K562 (cell line): ENCODE measurements at regions not wholly inside any gene's neighbourhood (a gene's known extent, or its start where the extent isn't known, plus 50 kb on each side); places are given as distances from the start of the nearest gene placed in this dataset.

ENCODE experiments used
- ATAC-seq: fragments of 200-7000 bp; cut with Tn5 transposase; 3 replicates; pipeline ENCODE4 v1.9.1; 2020; ENCODE audit warnings: moderate library complexity
- BruUV-seq: library from RNA; stranded (reverse); fragments of 400-500 nt; replicated peaks from 2 replicates; lab custom pipeline; 2021; lab: Mats Ljungman, UMichigan
- CTCF ChIA-PET: fragments of 300-600 bp; formaldehyde crosslinking; extraction: SDS; loops from one replicate; lab custom pipeline; 2021; ENCODE audit warnings: low intra/inter-chr PET ratio; lab: Yijun Ruan, JAX
- POLR2A ChIA-PET: fragments of 300-600, 350-650 bp; sonication (Branson Sonifier 250); formaldehyde crosslinking; extraction: SDS; loops from one replicate; lab custom pipeline; 2021; ENCODE audit warnings: antibody characterized with exemption, inconsistent platforms; lab: Yijun Ruan, JAX
- DNase-seq, 4 experiments: peaks; one replicate each; pipeline versions ENCODE4 v3.0.0 to v3.0.0-alpha.2; 2011 to 2018; ENCODE audit warnings: low spot score in 3 of 4, mixed read lengths in 3 of 4; ENCODE audit errors: extremely low read depth in 1 of 4
- FAIRE-seq: peaks from 2 replicates; lab custom pipeline; 2011; peaks lifted over from hg19 to GRCh38; lab: Jason Lieb, UNC
- H2AFZ ChIP-seq: 2 replicates; pipeline ENCODE4 v1.6.0; 2011; ENCODE audit warnings: low read depth, low read length, control low read depth, inconsistent platforms
- H3K27ac ChIP-seq: fragments of 200-600 bp; 3 replicates; pipeline ENCODE4 v1.8.0; 2011; ENCODE audit warnings: low read depth, mild to moderate bottlenecking, control low read depth, inconsistent platforms, low read length, moderate library complexity, mixed read lengths; ENCODE audit errors: extremely low read depth
- H3K27me3 ChIP-seq, 2 experiments: fragments of 300-600 bp in 1 of 2; 2 replicates in 1 of 2; 3 replicates in 1 of 2; pipeline versions ENCODE4 v1.6.0 to v1.8.0; 2011; ENCODE audit warnings: inconsistent platforms in 2 of 2, low read length in 2 of 2, mild to moderate bottlenecking in 1 of 2, mixed read lengths in 1 of 2, moderate library complexity in 1 of 2; ENCODE audit not compliant: control insufficient read depth in 2 of 2, insufficient read depth in 2 of 2
- H3K36me3 ChIP-seq: fragments of 300-600 bp; 3 replicates; pipeline ENCODE4 v1.8.0; 2011; ENCODE audit warnings: mild to moderate bottlenecking, low read length, inconsistent platforms; ENCODE audit not compliant: control insufficient read depth, insufficient read depth
- H3K4me1 ChIP-seq, 2 experiments: fragments of 200-600 bp in 1 of 2; replicated peaks in 1 of 2; 2 replicates in 1 of 2; 3 replicates in 1 of 2; pipeline versions ENCODE4 v1.5.1 to v1.8.0; 2011; ENCODE audit warnings: inconsistent platforms in 2 of 2, low read length in 2 of 2, mild to moderate bottlenecking in 1 of 2, mixed read lengths in 1 of 2, moderate library complexity in 1 of 2; ENCODE audit not compliant: control insufficient read depth in 2 of 2, insufficient read depth in 2 of 2
- H3K4me2 ChIP-seq: 2 replicates; pipeline ENCODE4 v1.6.1; 2011; ENCODE audit warnings: low read length, control low read depth, inconsistent platforms, mixed read lengths; ENCODE audit not compliant: insufficient read depth
- H3K4me3 ChIP-seq: fragments of 200-600 bp; sonication (generic), shearing (Covaris generic); 2 replicates; pipeline ENCODE4 v1.5.1; 2016; ENCODE audit warnings: control low read depth, inconsistent platforms
- H3K79me2 ChIP-seq: fragments of 200-600 bp; 3 replicates; pipeline ENCODE4 v1.8.0; 2011; ENCODE audit warnings: low read length, inconsistent platforms; ENCODE audit not compliant: control insufficient read depth, insufficient read depth
- H3K9ac ChIP-seq, 2 experiments: 2 replicates each; pipeline versions ENCODE4 v1.6.0 to v1.6.1; 2011; ENCODE audit warnings: low read depth in 2 of 2, low read length in 2 of 2, control low read depth in 1 of 2, inconsistent platforms in 1 of 2, mild to moderate bottlenecking in 1 of 2, mixed read lengths in 1 of 2; ENCODE audit not compliant: insufficient read depth in 1 of 2
- H3K9me1 ChIP-seq: one replicate; pipeline ENCODE4 v1.6.0; 2011; ENCODE audit warnings: inconsistent platforms, mild to moderate bottlenecking, low read length, moderate library complexity; ENCODE audit not compliant: control insufficient read depth, insufficient read depth
- H3K9me3 ChIP-seq: replicated peaks from 2 replicates; pipeline ENCODE4 v1.5.1; 2011; ENCODE audit warnings: low read depth, low read length, inconsistent platforms; ENCODE audit not compliant: control insufficient read depth, insufficient read depth
- H4K20me1 ChIP-seq: replicated peaks from 2 replicates; pipeline ENCODE4 v1.6.1; 2011; ENCODE audit warnings: low read length, inconsistent platforms, mixed read lengths; ENCODE audit not compliant: control insufficient read depth, insufficient read depth
- CBX2 ChIP-seq: fragments of 200-600 bp; sonication (generic); IDR thresholded peaks from one replicate; pipeline ENCODE4 v1.6.1; 2012; ENCODE audit warnings: mild to moderate bottlenecking, low read length, inconsistent platforms; ENCODE audit not compliant: insufficient read depth, poor library complexity, severe bottlenecking
- ETV5 ChIP-seq: sonication (generic); formaldehyde crosslinking; IDR thresholded peaks from 2 replicates; pipeline ENCODE4 v1.4.0; 2020; ENCODE audit warnings: low read depth, mild to moderate bottlenecking, missing genetic modification reagents
- HNRNPUL1 ChIP-seq: fragments of 200-400 bp; formaldehyde crosslinking; IDR thresholded peaks from 2 replicates; pipeline ENCODE4 v1.6.1; 2017; ENCODE audit warnings: low read length
- KAT7 ChIP-seq: sonication (generic); formaldehyde crosslinking; IDR thresholded peaks from 2 replicates; pipeline ENCODE4 v1.8.0; 2022; ENCODE audit warnings: missing genetic modification reagents, mild to moderate bottlenecking, borderline replicate concordance
- MAFF ChIP-seq: IDR thresholded peaks from 2 replicates; pipeline ENCODE4 v1.6.1; 2012; ENCODE audit warnings: low read length, improper control_type of control experiment
- NFXL1 ChIP-seq: fragments of 450-650 bp; formaldehyde crosslinking; IDR thresholded peaks from 2 replicates; pipeline ENCODE4 v1.4.0; 2021; ENCODE audit warnings: mild to moderate bottlenecking
- NR1H2 ChIP-seq: sonication (generic); formaldehyde crosslinking; IDR thresholded peaks from 2 replicates; pipeline ENCODE4 v1.4.0; 2020; ENCODE audit warnings: mild to moderate bottlenecking, missing genetic modification reagents
- OTX1 ChIP-seq: fragments of 450-650 bp; formaldehyde crosslinking; IDR thresholded peaks from 2 replicates; pipeline ENCODE4 v1.4.0; 2022; ENCODE audit warnings: mild to moderate bottlenecking
- RUNX1 ChIP-seq: sonication (generic); IDR thresholded peaks from 2 replicates; pipeline ENCODE4 v1.6.1; 2016; ENCODE audit warnings: antibody characterized with exemption, low read depth
- SRSF1 ChIP-seq: fragments of 200-400 bp; formaldehyde crosslinking; IDR thresholded peaks from 2 replicates; pipeline ENCODE4 v1.6.1; 2017; ENCODE audit warnings: mild to moderate bottlenecking, low read depth, low read length, moderate library complexity
- TFAM ChIP-seq: fragments of 250-450 bp; sonication (Bioruptor Pico); conservative IDR thresholded peaks from 2 replicates; pipeline ENCODE4 v1.5.0; 2021; ENCODE audit warnings: mild to moderate bottlenecking, moderate library complexity
- ZNF263 ChIP-seq: sonication (generic); formaldehyde crosslinking; IDR thresholded peaks from 2 replicates; pipeline ENCODE4 v1.8.0; 2022; ENCODE audit warnings: mild to moderate bottlenecking, missing genetic modification reagents, borderline replicate concordance
- ZNF282 ChIP-seq: sonication (generic); formaldehyde crosslinking; IDR thresholded peaks from 2 replicates; pipeline ENCODE4 v1.8.1; 2023; ENCODE audit warnings: missing genetic modification reagents
- ZNF589 ChIP-seq: fragments of 200-800 bp; sonication (Bioruptor generic); IDR thresholded peaks from 2 replicates; pipeline ENCODE4 v1.6.1; 2016; ENCODE audit warnings: low read depth, missing genetic modification characterization, missing compliant biosample characterization
- ZSCAN29 ChIP-seq: fragments of 450-650 bp; IDR thresholded peaks from 2 replicates; pipeline ENCODE4 v1.6.1; 2017
- WGBS: fragments of 100-300 bp; shearing (Covaris generic); methylation state at CpG from one replicate; pipeline ENCODE4 v1.1.6; 2016; ENCODE audit warnings: low coverage, mixed read lengths; ENCODE audit not compliant: insufficient coverage; ENCODE audit errors: missing lambda C conversion rate; 5-methylcytosine and 5-hydroxymethylcytosine counted together
- in situ Hi-C: fragments of 300-500 bp; cut with MboI; formaldehyde crosslinking; loops from 4 replicates; pipeline ENCODE4 v1.15.0; 2018; ENCODE audit warnings: inconsistent platforms, mixed read lengths
- intact Hi-C: fragments of 100-400 bp; cut with micrococcal nuclease; formaldehyde crosslinking; loops from 2 replicates; pipeline ENCODE4 v1.14.2; 2022
- TF ChIP-seq, protein P1 (sequence below): fragments of 450-650 bp; formaldehyde crosslinking; IDR thresholded peaks from 2 replicates; pipeline ENCODE4 v1.4.0; 2020; ENCODE audit warnings: mild to moderate bottlenecking, mixed read lengths

DNA sequence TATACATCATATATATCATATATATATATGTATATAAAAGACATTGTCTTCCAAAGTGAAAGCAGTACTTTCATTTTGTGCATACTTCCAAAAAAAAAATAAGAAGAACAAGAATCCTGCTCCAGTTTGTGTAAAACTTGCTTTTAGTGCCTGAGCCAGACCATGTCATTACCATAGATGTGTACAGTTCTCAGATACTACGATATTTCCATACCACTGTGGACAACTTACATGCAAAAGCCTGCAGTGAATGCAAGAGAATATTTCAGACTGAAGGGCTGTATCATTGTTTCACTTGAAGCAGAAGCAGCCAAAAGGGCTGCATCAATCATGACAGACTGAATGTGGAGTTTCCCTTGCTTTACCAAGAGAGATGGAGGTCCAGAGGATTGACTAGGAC is 72.6 kb upstream of the CYLC2 start:
- POLR2A ChIA-PET, result no interaction called here
- no peaks in the 10 kb centered on the region for H3K4me1 ChIP-seq
- no peak overlapping the region for H3K4me2 ChIP-seq
- WGBS, result 9% methylated on average over 1 of the region's 1 CpG
- H3K27ac ChIP-seq, result no peak overlapping the region
- ATAC-seq (no peak), FAIRE-seq (no peak), DNase-seq (no peak)
- CTCF ChIA-PET, result no interaction called here
- H4K20me1 ChIP-seq, result no peaks in the 10 kb centered on the region
- no peak overlapping the region for H2AFZ ChIP-seq
- H3K9ac ChIP-seq, result no peak overlapping the region
- no peaks in the 10 kb centered on the region for H3K9me1 ChIP-seq
- no peak for TF ChIP-seq MAFF
- no peak for TF ChIP-seq TFAM
- TF ChIP-seq ZSCAN29, result no peak
- no peak for TF ChIP-seq SRSF1
- intact Hi-C loops (no loop called here), in situ Hi-C loops (no loop called here)
- no peaks in the 10 kb centered on the region for H3K36me3 ChIP-seq
- no peaks in the 10 kb centered on the region for H3K27me3 ChIP-seq
- no peaks in the 10 kb centered on the region for H3K79me2 ChIP-seq
- H3K9me3 ChIP-seq, result no peaks in the 10 kb centered on the region
- BruUV-seq, result no TSS peak
- no peak overlapping the region for H3K4me3 ChIP-seq

DNA sequence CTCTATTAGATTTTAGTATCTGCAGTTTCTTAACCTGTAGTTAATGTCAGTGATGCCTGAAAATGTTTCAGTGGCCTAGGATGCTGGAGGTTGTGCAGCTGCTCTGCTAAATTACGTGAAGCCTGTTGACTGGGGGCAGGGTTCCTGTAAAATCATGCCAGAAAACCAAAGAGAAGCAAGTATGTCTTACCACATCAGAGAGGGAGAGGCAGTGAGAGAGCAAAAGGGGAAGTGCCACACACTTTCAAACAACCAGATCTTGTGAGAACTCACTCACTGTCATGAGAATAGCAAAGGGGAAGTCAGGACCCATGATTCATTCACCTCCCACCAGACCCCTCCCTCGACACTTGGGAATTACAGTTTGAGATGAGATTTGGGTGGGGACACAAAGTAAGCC is 83.9 kb upstream of the CYLC2 start:
- in situ Hi-C loops (no loop called here), intact Hi-C loops (no loop called here)
- H3K27ac ChIP-seq, result no peak overlapping the region
- H3K27me3 ChIP-seq, result no peaks in the 10 kb centered on the region
- H3K79me2 ChIP-seq, result no peaks in the 10 kb centered on the region
- no TSS peak for BruUV-seq
- H3K9me1 ChIP-seq, result no peaks in the 10 kb centered on the region
- ChIA-PET CTCF (no interaction called here), POLR2A (no interaction called here)
- no peaks in the 10 kb centered on the region for H3K4me1 ChIP-seq
- no peak for ATAC-seq
- no peak for FAIRE-seq
- H3K36me3 ChIP-seq, result no peaks in the 10 kb centered on the region
- no peaks in the 10 kb centered on the region for H4K20me1 ChIP-seq
- no peak overlapping the region for H3K4me2 ChIP-seq
- H3K4me3 ChIP-seq, result no peak overlapping the region
- 0% methylated on average over 2 of the region's 2 CpGs for WGBS
- H3K9ac ChIP-seq, result no peak overlapping the region
- H2AFZ ChIP-seq, result no peak overlapping the region
- no peaks in the 10 kb centered on the region; the same call in 1 of the 2 replicates for H3K9me3 ChIP-seq
- DNase-seq, result no peak
- no peak for TF ChIP-seq ZNF263 (CRISPR knock-in tag)
- no peak for TF ChIP-seq CBX2
- TF ChIP-seq NR1H2 (CRISPR knock-in tag), result no peak
- TF ChIP-seq ZNF282 (CRISPR knock-in tag), result no peak
- TF ChIP-seq, protein P1, sequence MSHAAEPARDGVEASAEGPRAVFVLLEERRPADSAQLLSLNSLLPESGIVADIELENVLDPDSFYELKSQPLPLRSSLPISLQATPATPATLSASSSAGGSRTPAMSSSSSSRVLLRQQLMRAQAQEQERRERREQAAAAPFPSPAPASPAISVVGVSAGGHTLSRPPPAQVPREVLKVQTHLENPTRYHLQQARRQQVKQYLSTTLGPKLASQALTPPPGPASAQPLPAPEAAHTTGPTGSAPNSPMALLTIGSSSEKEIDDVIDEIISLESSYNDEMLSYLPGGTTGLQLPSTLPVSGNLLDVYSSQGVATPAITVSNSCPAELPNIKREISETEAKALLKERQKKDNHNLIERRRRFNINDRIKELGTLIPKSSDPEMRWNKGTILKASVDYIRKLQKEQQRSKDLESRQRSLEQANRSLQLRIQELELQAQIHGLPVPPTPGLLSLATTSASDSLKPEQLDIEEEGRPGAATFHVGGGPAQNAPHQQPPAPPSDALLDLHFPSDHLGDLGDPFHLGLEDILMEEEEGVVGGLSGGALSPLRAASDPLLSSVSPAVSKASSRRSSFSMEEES (CRISPR knock-in tag), result no peak
- no peak for TF ChIP-seq OTX1 (CRISPR knock-in tag)
- no peak for TF ChIP-seq HNRNPUL1
- TF ChIP-seq KAT7 (CRISPR knock-in tag), result no peak
- TF ChIP-seq RUNX1, result no peak
- TF ChIP-seq NFXL1 (CRISPR knock-in tag), result no peak
- no peak for TF ChIP-seq ZNF589
- no peak for TF ChIP-seq ETV5 (CRISPR knock-in tag)
